SK-N-MC (cell line): ENCODE measurements at regions not wholly inside any gene's neighbourhood (a gene's known extent, or its start where the extent isn't known, plus 50 kb on each side); places are given as distances from the start of the nearest gene placed in this dataset.
"Not testable (repeated sequence)": the region's sequence is repeated elsewhere in the genome, so short reads cannot be mapped to it uniquely, and the experiment has no call there.

Experiments
- DNase-seq: peaks from one replicate; pipeline ENCODE4 v3.0.0-alpha.2; 2011; ENCODE audit warnings: low read depth, low spot score
- H3K27ac ChIP-seq: fragments of 200-600 bp; sonication (generic); 2 replicates; pipeline ENCODE4 v1.5.1; 2016; ENCODE audit warnings: mixed run types
- H3K36me3 ChIP-seq: fragments of 200-600 bp; sonication (generic); 2 replicates; pipeline ENCODE4 v1.6.1; 2017; ENCODE audit warnings: antibody characterized with exemption, low read length, mixed read lengths; ENCODE audit not compliant: insufficient read depth
- H3K4me3 ChIP-seq: fragments of 200-600 bp; sonication (generic); 2 replicates; pipeline ENCODE4 v1.5.1; 2016
- H3K9ac ChIP-seq: fragments of 200-600 bp; sonication (generic); 2 replicates; pipeline ENCODE4 v1.8.0; 2017; ENCODE audit warnings: mixed run types, mixed read lengths; ENCODE audit not compliant: insufficient read length
- H3K9me3 ChIP-seq: fragments of 200-600 bp; sonication (generic); 2 replicates; pipeline ENCODE4 v1.6.1; 2017; ENCODE audit warnings: low read depth, mild to moderate bottlenecking, antibody characterized with exemption, low read length, moderate library complexity, mixed read lengths
- EZH2 ChIP-seq: fragments of 200-600 bp; sonication (generic); IDR thresholded peaks from one replicate; pipeline ENCODE4 v1.6.1; 2017; ENCODE audit warnings: antibody characterized with exemption
- FOXP2 ChIP-seq: optimal IDR thresholded peaks from 2 replicates; pipeline ENCODE3; 2011; ENCODE audit warnings: mild to moderate bottlenecking, moderate library complexity; ENCODE audit not compliant: insufficient read depth; ENCODE audit errors: extremely low read length, control extremely low read depth
- POLR2AphosphoS5 ChIP-seq: IDR thresholded peaks from 2 replicates; pipeline ENCODE4 v1.6.1; 2012; ENCODE audit warnings: mild to moderate bottlenecking, low read depth, low read length, borderline replicate concordance

- no peaks in the 10 kb centered on the region for H3K36me3 ChIP-seq
- H3K4me3 ChIP-seq: no peak overlapping the region
- no peaks in the 10 kb centered on the region for H3K9me3 ChIP-seq
- TF ChIP-seq FOXP2 (no peak), POLR2AphosphoS5 (no peak), EZH2 (no peak)
- H3K9ac ChIP-seq: no peak overlapping the region
- DNase-seq: no peak
- H3K27ac ChIP-seq: no peak overlapping the region
These were observed 127.1 kb upstream of the ENPEP start for GRCh38 chr4:110348711-110349383.

- Histone ChIP-seq H3K4me3 (no peak overlapping the region), H3K27ac (no peak overlapping the region), H3K9me3 (no peaks in the 10 kb centered on the region), H3K36me3 (no peaks in the 10 kb centered on the region), H3K9ac (no peak overlapping the region)
- no peak for DNase-seq
- no peak for TF ChIP-seq EZH2
- no peak for TF ChIP-seq POLR2AphosphoS5
- no peak for TF ChIP-seq FOXP2
These were observed 128.2 kb upstream of the ENPEP start for GRCh38 chr4:110347805-110348204.

GRCh38 chr4:110344165-110344564 lies 131.8 kb upstream of the ENPEP start:
- H3K27ac ChIP-seq: no peak overlapping the region
- TF ChIP-seq POLR2AphosphoS5: no peak
- TF ChIP-seq FOXP2: no peak
- no peak for TF ChIP-seq EZH2
- no peak overlapping the region for H3K9ac ChIP-seq
- no peaks in the 10 kb centered on the region for H3K36me3 ChIP-seq
- no peak for DNase-seq
- no peak overlapping the region for H3K4me3 ChIP-seq
- no peaks in the 10 kb centered on the region for H3K9me3 ChIP-seq

GRCh38 chr4:110343534-110343933 lies 132.4 kb upstream of the ENPEP start:
- Histone ChIP-seq H3K27ac (no peak overlapping the region), H3K4me3 (no peak overlapping the region), H3K9ac (no peak overlapping the region), H3K9me3 (no peaks in the 10 kb centered on the region), H3K36me3 (no peaks in the 10 kb centered on the region)
- no peak for TF ChIP-seq FOXP2
- TF ChIP-seq POLR2AphosphoS5: no peak
- no peak for TF ChIP-seq EZH2
- no peak for DNase-seq

GRCh38 chr4:110341118-110341517 lies 134.8 kb upstream of the ENPEP start:
- Histone ChIP-seq H3K27ac (peak overlapping the region; percentile 85), H3K4me3 (peak overlapping the region; percentile 14; the same call in 1 of the 2 replicates), H3K9ac (peak overlapping the region; percentile 4)
- H3K9me3 ChIP-seq, H3K36me3 ChIP-seq: not testable (repeated sequence)
- TF ChIP-seq POLR2AphosphoS5: peak; percentile 44; the same call in 1 of the 2 replicates
- DNase-seq: peak; percentile 60

- Histone ChIP-seq H3K4me3 (no peak overlapping the region), H3K36me3 (peaks cover 6% of the 10 kb centered on the region; the same call in 1 of the 2 replicates), H3K9me3 (peaks cover 5% of the 10 kb centered on the region; the same call in 1 of the 2 replicates), H3K9ac (no peak overlapping the region), H3K27ac (no peak overlapping the region)
- no peak for DNase-seq
- no peak for TF ChIP-seq EZH2
- no peak for TF ChIP-seq FOXP2
- TF ChIP-seq POLR2AphosphoS5: no peak
These were observed 137.0 kb upstream of the ELOVL6 start for GRCh38 chr4:110335399-110335798.

- TF ChIP-seq FOXP2: no peak
- TF ChIP-seq EZH2: no peak
- no peak for TF ChIP-seq POLR2AphosphoS5
- H3K9me3 ChIP-seq: peaks cover 8% of the 10 kb centered on the region; the same call in 1 of the 2 replicates
- peaks cover 6% of the 10 kb centered on the region; the same call in 1 of the 2 replicates for H3K36me3 ChIP-seq
- H3K27ac ChIP-seq: no peak overlapping the region
- no peak for DNase-seq
- H3K9ac ChIP-seq: no peak overlapping the region
- H3K4me3 ChIP-seq: no peak overlapping the region
These were observed 134.1 kb upstream of the ELOVL6 start for GRCh38 chr4:110332483-110332882.

- H3K9me3 ChIP-seq, H3K27ac ChIP-seq, H3K9ac ChIP-seq, H3K4me3 ChIP-seq, DNase-seq, H3K36me3 ChIP-seq: not testable (repeated sequence)
These were observed 128.0 kb upstream of the ELOVL6 start for GRCh38 chr4:110326426-110326825.

- Histone ChIP-seq H3K9ac (no peak overlapping the region), H3K36me3 (no peaks in the 10 kb centered on the region), H3K9me3 (no peaks in the 10 kb centered on the region), H3K4me3 (no peak overlapping the region), H3K27ac (no peak overlapping the region)
- no peak for DNase-seq
- TF ChIP-seq FOXP2 (no peak), POLR2AphosphoS5 (no peak), EZH2 (no peak)
These were observed 112.4 kb upstream of the ELOVL6 start for GRCh38 chr4:110310795-110311194.

GRCh38 chr4:110309675-110310074 lies 111.3 kb upstream of the ELOVL6 start:
- Histone ChIP-seq H3K4me3 (peak overlapping the region; percentile 14; the same call in 1 of the 2 replicates), H3K9me3 (no peaks in the 10 kb centered on the region), H3K9ac (no peak overlapping the region), H3K27ac (peak overlapping the region; percentile 39; the same call in 1 of the 2 replicates), H3K36me3 (no peaks in the 10 kb centered on the region)
- peak; percentile 94 for DNase-seq
- TF ChIP-seq FOXP2 (no peak), POLR2AphosphoS5 (peak; percentile 34; the same call in 1 of the 2 replicates), EZH2 (no peak)
